T-helper 1 cell (primary cell): ENCODE measurements at regions not wholly inside any gene's neighbourhood (a gene's known extent, or its start where the extent isn't known, plus 50 kb on each side); places are given as distances from the start of the nearest gene placed in this dataset.

Experiments
- DNase-seq, 5 donors: peaks; one replicate each; pipeline ENCODE4 v3.0.0-alpha.2; 2012 to 2020

DNA sequence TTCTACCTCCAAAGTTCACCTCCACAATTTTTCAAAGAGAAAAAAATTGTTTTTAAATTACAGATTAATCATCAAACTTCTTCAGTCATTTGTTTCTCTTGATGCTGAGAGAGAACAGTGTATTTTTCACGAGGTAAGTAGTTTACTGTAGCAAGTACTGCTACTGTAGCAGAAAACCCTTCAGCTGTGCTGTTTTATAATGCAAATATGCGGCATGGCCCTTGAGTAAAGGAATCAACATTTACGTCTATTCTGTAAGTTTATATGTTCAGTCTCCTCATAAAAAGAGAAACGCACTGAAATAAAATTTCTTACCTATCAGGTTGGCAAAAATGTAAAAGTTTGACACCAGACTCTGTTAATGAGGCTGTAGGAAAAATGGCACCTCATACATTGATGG lies 399.0 kb downstream of the NKX6-1 start:
- no peak for DNase-seq

DNA sequence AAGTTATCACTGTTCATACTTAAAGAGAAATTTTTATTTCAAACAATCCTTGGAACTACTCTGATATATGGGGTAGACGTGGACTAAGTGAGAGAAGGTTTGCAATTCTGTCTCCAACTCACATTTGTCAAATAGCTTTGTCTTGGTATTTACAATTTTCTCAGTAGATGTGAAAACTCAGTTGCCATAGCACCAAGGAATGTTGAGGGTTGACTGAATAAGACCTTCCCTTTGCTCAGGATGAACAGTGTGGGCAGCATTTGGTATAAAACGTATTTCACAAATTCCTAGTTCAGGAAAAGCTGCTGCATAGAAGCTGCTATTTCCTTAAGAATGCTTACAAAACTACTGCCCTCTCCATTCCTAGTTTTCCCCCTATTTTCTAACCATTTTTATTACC lies 399.5 kb downstream of the NKX6-1 start:
- no peak for DNase-seq

DNA sequence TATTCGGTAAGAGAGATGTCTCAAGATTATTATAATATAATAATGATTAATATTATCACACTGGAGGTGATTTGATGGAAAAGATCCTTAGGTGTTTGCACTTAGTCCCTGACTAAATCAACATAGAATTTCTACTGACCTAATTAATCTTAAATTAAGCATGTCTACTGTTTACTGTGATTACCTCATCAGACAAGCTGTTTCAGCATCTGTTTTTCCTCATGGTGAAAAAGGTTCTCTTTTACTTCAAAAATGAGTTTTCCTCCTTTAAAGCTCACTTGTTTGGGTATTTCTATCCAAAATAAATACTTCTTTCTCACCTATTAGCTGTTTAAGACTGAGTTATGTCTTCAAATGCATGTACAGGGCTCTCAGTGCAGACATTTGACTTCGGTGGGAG lies 407.8 kb downstream of the NKX6-1 start:
- no peak for DNase-seq

DNA sequence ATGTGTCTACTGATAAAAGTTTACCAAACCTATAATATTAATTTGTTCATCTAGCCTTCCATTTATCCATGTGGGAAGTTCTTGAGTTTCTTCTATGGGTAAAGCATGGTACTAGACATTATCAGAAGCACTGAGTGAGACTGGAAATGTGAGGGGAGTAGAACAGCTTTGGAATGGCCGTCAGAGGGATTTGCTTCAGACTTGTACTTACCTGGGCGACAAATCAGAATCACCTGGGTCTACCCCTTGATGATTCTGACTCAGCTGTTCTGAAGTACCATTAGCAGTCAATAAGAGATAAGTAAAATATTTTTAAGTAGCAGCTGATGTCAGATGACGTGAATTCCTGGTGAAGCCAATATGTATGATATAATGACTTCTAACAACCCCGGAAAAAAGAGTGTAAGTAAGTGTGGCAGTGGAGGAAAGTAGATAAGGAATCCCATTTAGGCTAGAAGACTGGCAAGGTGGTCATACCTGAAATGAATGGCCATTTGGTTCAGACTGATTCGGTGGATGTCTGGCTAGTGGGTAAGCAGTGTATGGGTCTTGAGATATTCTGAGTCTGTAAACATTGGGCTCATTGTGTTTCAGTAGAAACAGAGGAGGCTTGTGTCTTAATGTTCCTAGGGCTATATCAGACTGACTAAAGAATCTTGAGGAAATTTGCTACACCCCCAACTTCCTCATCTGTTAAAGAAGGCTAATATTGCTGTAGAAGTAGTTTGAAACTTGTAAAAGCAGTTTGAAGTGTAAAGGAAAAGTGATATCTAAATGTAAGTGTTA lies 409.2 kb downstream of the NKX6-1 start:
- DNase-seq: no peak

DNA sequence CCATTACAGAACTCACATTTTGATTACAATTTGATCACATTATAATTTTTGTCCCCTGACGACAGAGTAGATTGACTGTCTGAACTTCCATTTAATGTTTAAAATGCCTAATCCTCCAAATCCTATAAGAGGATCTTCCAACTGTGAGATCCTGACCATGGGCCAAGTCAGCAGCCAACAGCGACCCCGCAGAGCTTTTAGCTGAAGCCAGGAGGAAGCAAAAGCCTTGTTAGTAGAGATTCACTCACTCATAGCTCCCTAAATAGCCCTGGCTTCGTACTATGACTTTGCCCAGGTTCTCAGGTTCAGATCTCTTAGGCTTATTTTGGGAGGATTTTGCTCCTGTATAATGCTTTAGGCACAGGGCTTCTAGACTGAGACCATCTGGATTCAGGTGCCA lies 413.1 kb downstream of the NKX6-1 start:
- no peak for DNase-seq

DNA sequence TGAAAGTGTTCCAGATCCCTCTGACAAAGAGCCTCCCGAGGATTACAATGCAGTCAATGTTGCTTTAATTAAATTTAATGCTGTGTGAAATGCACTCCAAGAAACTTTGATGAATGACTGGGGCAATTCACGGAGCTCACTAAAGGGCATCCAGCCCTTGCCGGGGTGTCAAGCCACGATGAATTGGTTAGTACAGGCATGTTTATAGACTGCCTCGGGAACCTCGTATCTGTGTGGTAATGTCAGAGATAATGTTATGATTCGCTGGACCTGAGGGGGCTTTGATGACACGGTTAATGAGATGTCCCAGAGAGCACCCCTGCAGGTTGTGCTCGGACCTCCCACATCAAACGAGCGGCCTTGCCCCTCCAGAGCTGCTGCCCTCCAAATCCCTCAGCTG lies 428.8 kb downstream of the NKX6-1 start:
- DNase-seq: no peak

DNA sequence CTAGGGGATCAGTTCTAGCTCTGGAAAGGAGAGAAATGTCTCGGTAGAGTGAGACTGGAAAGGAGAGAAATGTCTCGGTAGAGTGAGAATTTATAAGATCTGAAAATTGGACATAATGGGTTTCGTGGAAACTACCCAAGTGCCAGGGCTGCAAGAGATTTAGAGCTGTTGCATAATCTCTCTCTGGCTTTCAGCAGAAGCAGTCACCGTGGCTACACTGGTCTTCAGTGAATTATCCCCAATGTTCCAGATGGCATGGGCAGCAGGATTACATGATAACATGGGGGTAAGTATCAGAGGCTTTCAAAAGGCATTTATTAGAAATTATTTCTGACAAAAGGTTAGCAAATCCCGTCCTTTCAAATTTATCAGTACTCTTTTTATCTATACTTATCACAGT lies 435.5 kb downstream of the NKX6-1 start:
- DNase-seq: no peak

DNA sequence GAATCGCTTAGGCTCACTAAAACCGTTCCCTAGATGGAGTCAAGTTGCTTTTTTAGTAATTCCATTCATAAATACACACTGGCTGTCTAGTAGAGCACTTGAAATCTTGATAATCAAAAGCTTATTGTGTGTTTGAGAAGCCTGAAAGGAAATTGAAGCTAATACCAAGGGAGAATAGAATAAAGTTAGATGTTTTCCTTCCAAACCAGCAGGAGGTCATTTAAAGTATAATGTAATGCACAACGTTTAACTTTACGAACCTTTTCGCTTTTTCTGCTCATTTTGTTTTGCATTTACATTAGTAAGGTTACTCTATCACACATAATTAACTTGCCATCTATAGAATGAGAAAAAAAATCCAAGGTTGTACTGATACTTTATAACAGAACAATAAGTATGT lies 440.9 kb downstream of the NKX6-1 start:
- DNase-seq: no peak

DNA sequence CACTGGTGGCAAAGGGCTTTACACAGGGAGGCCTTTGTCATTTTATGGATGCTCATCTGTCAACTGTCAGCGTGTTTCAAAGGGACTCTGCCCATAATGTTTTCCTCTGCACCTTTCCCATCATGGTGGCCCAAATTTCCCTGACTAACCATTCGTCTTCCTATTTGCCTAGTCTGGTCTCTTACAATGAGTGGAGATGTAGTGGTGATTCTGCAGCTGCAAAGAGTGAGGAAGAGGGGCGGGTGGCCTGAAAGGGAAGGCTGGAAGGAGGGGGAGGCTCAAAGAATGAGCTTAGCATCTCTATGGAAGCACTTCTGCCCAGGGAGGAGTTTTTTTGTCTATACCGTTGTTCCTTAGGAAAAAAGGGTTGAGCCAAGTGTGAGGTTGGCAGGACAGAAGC lies 447.5 kb downstream of the NKX6-1 start:
- no peak for DNase-seq

DNA sequence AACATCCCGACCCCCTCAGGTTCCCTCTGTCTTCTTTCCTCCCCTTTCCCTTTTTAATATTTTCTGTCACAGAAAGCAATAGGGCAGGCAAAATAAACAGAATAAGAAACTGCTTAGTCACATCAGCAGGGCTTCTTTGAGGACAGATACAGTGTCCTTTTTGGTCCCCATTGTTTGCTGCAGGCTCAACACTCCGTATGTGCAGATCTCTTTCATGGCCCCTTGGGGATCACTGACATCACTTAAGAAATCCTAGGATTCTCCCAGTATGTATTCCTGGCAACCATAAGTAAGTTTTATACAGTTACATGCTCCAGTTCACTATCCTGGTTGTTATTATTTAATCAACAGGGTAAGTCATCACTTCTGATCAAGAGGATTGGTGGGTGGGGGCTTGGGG lies 448.0 kb downstream of the NKX6-1 start:
- no peak for DNase-seq

DNA sequence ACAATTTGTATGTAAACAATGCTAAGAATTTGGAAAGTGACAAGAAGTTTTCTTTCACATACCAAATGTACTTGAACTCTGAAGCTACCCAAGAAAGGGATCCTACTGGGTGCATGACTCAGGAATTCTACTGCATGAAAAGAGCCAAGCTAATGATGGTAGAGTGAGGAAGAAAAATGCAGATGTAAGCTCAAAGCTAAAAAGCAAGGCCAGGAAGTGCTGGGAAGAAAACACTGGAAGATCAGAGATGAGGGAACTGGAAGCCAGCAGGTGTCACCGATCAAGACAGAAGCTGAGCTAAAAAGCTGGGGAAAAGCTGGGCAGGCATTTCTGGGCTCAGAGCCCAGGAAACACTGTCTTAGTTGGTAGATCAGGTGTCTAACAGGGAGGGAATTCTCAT lies 449.1 kb downstream of the NKX6-1 start:
- no peak for DNase-seq

DNA sequence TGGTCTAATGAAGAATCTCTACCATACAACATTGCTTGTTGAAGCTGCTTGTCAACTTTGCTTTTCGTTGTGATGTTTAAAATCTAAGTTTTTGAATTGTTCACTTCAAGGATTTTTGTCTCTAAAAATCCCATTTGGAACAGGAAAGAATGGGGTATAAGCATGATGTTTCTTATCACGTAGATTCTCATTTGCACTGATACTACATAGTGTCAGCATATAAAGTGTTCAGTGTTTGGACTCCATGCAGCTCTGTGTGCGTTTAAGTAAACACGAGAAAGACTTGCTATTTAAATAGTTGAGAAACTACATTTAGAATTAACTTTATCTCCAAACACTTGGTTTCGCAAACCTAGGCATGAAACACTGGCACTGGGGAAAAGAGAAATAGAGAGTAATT lies 452.5 kb downstream of the NKX6-1 start:
- no peak for DNase-seq

DNA sequence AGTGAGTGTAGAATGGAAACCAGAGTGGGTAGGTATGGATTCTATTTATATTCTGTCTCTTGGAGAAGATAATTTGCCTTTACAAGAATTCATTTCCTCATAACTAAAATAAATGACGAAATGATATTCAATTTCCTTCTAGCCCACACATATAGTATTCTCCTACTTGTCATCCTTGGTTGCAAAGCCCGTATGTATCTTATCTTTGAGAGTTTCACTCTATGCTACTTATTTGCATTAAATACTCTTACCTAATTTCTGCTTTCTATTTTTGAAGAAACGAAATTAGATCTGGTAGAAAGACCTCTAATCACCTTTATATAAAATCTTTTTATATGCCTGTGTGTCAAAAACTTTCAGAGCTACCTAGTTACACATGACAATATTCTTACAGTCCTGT lies 457.7 kb downstream of the NKX6-1 start:
- DNase-seq: no peak

DNA sequence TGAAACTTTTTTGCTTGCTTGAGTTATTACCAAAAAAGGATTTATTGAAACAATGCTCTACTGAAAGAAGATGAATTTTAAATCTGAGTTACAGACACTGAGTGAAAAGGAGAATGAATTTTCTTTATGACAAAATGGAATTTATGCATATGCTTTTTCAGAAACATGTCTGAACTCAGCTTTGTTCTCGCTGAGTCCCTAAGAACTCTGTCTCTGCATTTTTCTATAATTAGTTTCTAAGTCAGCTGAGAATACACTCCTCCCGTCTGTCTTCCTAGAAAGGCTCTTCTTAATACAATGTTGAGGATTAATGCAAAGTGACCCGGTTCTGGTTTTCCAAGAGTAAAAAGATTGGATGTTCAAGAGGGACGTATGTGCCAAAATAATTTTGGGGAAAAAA lies 463.5 kb downstream of the NKX6-1 start:
- DNase-seq: no peak

DNA sequence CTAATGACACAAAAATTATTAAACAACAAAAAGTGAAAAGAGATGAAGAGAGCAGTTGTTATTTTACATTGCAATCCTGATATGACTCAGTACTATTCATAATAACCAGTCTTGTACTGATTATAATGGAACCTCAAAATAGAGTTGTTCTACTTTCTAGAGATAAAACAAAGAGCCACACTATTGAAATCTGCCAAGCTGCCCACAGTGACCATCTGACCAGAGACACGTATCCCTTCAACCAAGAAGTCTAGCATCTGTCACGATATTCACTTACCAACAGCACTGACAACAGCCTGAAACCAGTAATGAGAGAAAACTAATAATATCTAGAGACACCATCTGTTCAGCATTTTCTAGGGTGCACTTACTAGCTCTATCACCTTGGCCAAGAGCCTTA lies 466.7 kb downstream of the NKX6-1 start:
- no peak for DNase-seq

DNA sequence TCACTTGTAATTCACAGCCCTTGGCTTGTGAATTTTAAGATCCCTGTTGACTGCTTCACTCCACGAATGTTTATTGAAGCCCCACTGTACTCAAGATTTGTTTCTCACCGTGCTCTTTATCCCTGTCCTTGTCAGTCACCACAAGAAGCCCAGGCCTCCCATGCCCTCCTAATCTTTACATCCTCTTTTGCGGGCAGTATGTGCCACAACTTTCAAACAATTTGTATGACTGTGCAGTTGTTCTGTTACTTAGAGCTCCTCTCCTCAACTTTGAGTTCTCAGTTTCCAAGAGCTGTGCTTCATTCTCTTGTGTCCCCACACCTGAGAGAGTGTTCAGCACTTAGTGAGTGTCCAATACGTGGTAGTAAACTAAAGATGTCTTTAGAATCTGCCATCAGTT lies 467.7 kb downstream of the NKX6-1 start:
- DNase-seq: no peak

DNA sequence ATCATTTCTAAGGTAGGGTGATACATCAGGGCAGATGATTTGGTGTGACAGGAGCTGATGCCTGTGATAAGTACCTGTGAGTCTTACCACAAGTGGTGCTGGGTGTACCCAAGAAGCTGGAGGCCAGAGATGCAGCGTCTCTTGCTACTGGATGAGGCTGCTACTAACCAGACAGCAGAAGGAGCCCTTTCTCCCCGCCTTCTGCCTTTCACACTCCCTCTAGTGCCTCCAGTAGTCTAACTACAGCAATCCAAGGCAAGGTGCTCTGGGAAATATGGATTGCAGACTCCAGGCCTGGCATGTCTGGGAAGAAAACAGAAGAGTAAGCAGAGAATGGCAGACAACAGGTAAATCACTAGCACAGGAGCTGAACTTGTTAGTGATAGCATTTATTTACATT lies 470.8 kb downstream of the NKX6-1 start:
- DNase-seq: no peak

DNA sequence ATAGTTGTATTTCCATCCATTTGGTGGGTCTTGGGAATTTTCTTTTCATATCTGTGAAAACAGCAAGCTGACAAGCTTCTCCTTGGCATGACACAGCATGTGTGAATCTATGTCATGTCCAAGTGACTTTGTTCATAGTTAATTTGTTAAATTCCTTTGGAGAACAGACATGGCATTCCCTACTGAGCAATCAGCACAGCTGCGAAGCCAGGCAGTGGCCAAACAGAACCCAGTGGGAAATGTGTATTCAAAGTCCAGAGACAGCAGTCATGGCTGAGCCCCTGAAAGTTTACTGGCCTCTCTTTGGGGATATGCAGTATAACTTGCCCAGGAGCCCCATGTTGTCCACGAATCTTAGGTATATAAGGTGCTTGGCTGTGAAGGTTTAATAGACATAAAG lies 474.7 kb downstream of the NKX6-1 start:
- no peak for DNase-seq

DNA sequence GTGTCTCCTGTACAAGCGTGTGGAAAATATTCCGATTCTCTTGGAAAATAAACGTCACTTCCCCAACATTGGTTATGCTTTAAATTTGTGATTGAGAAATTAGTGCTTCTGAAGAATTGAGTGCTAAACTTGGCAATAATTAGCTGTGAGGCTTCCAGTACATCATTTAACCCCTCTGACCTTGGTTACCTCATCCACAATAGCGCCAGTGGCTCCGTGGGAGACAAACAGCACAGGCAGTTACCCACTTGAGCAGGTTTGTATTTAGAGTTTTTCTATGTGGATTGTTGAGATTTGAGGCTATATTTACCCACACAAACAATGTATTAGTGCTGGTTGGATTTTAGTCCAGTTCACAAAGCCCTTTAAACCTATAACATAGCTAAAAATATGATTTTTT lies 476.5 kb downstream of the NKX6-1 start:
- DNase-seq: no peak

DNA sequence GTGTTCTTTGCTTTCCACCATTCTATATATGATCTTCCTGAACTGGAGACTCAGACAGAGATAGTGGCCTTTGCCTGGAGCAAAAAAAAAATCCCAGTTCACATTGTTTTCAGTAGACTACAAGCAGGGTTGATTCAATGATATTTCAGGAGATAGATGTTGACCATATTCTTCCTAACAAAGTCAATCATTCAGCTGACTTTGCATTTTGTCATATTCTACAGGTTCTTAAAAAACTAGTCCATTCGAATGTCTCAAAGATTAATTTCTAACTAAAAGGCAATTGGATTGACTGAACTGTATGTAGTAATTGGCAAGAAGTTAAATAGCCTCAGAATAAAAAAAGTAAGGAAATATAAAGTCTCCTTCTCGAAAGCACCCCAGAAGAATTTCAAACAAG lies 479.5 kb downstream of the NKX6-1 start:
- DNase-seq: no peak

DNA sequence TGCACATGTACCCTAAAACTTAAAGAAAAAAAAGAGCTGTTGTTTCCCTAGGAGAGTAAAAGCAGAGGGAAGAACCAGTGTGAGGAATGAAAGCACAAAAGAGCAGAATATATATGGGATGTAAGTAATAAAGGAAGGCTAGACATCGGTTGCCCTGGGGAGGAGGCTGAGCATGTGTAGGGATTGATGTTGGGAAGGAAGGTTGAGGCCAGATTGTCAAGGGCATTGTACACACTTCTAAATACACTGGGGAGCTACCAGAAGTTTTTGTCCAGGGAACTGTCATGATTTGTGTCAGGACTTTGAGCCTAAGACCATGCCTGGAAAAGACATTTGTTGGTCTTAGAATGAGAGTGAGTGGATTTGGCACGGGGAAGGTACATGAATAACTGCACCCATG lies 467.1 kb downstream of the GPAT3 start:
- no peak for DNase-seq

DNA sequence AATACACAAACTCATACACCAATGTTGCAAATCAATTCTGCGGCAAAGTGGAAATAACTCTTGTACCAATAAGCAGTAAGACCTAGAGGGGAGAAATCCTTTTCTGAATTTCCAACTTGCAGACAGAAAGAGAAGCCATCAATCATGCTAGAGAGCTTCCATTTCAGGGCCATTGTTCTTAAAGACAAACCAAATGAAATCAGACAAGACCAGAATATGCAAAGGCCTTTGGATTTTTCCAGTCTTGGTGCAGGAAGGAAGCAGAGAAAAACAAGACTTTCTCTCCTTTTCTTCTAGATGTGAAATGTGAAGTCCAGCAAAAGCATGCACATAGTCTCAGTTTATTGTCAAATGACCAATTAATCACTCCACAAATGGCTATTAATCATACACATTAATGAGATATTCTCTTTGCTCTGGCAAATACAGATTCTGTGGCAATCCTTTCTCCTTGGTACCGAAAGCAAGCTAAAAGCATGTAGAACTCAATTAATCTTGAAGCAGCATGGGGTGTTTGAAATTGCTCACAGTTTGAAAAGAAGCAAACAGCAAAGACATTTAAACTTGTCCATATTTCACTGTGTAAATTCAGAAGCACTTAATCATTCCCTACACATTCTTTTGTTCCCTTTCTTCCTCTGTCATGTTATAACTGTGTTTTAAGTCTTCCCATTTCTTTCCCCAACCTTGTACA lies 466.1 kb downstream of the GPAT3 start:
- no peak for DNase-seq

DNA sequence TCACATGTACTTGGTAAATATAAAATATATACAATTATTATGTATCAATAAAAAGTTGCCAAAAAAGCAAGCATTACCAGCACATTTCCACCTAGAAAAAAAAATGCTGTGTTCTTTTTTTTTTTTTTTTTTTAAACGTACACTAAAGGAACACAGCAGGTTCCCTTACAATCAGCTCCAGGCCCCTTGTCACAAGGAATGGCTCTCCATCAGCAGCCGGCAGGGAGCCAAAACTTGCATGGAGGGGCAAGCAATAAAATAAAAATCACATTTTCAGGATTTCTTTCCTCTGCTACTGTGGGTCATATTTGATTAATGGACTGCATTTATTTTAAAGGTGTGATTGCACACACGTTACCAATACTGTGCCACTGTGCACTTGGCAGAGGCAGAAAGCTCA lies 460.3 kb downstream of the GPAT3 start:
- no peak for DNase-seq

DNA sequence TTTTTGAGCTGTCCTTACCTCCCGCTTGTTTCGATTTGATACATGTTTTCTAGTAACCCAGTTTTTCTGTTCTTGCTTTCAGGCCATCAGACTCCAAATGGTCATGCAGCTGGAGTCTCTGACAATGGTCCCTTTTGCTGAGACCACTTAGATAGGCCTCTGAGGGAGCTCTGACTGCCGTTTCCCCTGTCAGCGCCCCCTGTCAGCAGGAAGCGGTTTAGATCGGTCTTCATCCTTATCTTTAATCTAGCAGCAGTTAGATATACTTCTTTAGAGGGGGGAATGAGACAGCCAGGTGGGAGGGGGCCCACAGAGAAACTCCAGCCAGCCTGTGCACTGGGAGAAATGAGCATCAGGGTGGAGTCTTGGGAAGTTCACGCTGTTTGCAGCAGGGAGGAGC lies 457.9 kb downstream of the GPAT3 start:
- no peak for DNase-seq

DNA sequence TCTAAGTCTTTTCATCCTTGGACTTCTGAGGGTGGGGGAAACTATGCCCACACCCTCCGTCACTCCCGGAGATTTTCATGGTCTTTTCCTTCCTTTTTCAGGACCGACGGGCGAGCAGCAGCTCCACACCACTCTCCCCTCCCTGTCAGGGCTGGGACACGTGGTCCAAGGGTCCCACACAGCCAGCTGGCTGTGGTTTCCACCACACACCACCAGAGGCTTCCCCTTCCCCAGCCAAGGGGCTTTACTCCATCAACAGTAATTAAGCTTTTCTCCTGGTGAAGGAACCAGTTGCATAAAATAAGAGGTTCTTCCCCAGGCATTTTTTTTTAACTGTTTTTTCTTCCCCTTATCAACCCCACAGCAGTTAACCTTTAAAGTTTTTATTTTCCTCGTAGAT lies 453.9 kb downstream of the GPAT3 start:
- DNase-seq: no peak
